HG03103 (cell line): ENCODE measurements at regions not wholly inside any gene's neighbourhood (a gene's known extent, or its start where the extent isn't known, plus 50 kb on each side); places are given as distances from the start of the nearest gene placed in this dataset.

Experiments
- ATAC-seq: cut with Tn5 transposase; IDR thresholded peaks from one replicate; pipeline ENCODE4 v1.9.1; 2021; ENCODE audit warnings: low read depth; ENCODE audit not compliant: unreplicated experiment

DNA sequence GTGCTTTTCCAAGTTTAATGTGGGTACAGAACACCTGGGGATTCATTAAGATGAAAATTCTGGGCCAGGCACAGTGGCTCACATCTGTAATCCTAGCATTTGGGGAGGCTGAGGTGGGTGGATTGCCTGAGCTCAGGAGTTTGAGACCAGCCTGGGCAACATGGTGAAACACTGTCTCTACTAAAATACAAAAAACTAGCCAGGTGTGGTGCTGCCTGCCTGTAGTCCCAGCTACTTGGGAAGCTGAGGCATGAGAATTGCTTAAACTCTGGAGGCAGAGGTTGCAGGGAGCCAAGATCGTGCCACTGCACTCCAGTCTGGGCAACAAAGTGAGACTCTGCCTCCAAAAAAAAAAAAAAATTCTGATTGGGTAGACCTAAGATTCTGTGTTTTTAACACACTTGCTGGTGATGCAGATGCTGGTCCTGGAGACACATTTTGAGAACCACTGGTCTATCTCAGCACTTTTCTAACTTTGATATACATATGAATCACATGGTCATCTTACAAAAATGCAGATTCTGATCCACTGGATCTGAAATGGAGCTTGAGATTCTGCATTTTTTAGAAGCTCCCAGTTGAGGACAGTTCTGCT is 223.8 kb upstream of the SATB1 start:
- no peak for ATAC-seq

DNA sequence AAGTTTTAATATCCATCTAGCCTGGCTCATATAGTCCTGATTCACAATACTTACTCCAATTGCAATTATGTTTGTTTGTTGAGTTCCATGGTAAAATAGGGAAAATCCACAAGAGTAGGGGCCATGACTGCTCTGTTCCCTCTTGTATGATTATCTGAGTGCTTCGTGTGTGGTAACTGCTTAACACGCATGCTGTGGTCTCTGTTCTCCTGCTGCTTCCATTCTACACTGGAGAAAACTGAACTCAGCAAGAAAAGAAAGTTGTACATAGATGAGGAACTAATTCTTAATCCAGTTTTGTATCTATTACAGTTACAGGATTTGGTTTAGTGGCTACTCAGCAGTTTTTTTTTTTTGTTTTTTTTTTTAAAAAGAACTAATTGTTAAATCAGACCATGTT is 223.0 kb upstream of the SATB1 start:
- no peak for ATAC-seq

GRCh38 chr3:18645619-18646018 is 220.5 kb upstream of the SATB1 start:
- no peak for ATAC-seq

GRCh38 chr3:18643281-18643680 is 218.1 kb upstream of the SATB1 start:
- ATAC-seq, result no peak

- no peak for ATAC-seq
Observed at GRCh38 chr3:18641916-18642315, 216.8 kb upstream of the SATB1 start.

- no peak for ATAC-seq
Observed at GRCh38 chr3:18635215-18635614, 210.1 kb upstream of the SATB1 start.

DNA sequence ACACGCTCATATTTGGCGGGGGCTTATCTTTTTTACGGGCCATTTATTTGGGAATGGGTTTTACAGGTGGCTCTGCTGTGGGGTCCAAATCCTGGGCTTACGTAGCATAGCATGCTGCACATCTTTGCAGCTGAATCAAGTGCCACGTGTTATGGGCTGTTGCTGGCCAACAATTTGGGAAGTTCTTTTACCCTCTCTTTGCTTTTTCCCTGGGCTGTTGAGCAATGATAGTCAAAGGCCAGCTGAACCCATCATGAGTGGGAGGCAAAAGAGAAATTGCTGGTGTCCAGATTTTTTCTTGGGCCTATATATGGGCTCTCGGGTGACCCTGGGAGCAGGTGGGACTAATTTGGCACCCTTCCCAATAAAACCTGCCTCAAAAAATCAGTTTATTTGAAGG is 209.3 kb upstream of the SATB1 start:
- no peak for ATAC-seq

DNA sequence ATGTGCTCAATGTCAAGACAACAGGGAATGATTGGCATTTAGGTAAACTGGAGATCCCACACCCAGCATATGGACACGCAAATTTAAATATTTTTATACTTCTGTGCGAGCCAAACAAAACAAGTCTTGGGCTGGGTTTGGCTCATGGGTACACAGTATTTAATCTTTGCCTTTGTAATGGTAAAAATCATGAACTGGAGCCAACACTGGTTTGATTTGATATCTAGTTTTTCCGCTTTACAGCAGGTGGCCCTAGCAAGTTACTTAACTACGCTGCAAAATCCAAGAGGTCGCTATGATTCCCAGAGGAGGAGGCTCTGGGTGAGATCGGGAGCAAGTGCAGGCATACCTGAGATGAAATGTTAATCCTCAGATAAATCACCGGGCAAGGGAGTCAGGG is 207.9 kb upstream of the SATB1 start:
- ATAC-seq, result no peak

DNA sequence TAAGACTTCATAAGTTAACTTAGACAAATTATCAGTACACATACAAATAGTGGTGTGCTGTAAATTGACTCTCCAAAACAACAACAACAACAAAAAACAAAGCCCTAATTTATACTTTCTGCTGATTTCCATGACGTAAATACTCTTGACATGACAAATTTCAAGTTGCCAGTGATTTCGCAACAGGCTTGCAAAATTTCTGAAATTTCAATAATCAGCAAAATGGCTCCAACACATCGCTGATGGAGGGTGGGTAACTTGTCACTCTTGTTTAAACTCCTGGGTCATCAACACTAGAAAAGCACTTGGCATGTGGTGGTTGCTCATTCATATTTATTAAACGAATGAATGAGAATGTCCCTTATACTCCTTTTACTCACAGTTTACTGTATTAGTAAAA is 205.2 kb upstream of the SATB1 start:
- ATAC-seq, result no peak

- no peak for ATAC-seq
Observed at GRCh38 chr3:18625085-18625484, 199.9 kb upstream of the SATB1 start.

- no peak for ATAC-seq
Observed at GRCh38 chr3:18623220-18623619, 198.1 kb upstream of the SATB1 start.

GRCh38 chr3:18618723-18619122 is 193.6 kb upstream of the SATB1 start:
- no peak for ATAC-seq

GRCh38 chr3:18611991-18612390 is 186.9 kb upstream of the SATB1 start:
- ATAC-seq, result no peak

DNA sequence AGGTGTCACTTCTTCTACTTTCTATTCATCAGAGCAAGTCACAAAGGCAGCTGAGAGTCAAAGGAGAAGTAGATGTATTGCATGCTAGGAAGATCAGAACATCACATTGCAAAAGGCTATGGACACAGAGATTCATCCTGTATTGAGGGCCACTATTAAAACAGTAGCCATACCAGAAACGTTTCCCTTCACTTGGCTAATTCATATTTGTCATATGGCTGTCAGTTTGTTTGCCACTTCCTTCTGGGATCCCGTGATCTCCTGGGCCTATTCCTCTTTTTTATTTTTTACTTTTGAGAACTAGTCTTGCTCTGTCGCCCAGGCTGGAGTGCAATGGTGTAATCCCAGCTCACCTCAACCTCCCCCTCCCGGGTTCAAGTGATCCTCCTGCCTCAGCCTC is 184.0 kb upstream of the SATB1 start:
- no peak for ATAC-seq

GRCh38 chr3:18597919-18598318 is 172.8 kb upstream of the SATB1 start:
- no peak for ATAC-seq

DNA sequence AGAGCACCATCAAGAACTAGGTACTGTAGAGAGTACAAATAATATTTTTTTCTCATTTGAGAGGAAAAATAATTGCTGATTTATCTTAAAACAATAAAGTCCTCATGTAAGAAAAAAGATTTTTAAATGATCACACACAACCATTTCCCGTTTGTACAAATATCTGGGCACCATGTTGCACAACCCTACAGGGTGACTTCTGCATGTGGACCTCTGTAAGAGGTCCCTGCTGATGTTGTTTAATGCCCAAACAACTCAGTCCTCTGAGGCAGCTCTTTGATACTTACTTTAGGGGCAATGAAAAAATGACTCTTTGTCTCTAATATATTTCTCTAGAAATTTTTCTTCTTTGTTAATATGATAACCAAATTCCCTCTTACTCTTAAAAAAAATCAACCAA is 168.1 kb upstream of the SATB1 start:
- ATAC-seq, result no peak

- no peak for ATAC-seq
Observed at GRCh38 chr3:18591120-18591519, 166.0 kb upstream of the SATB1 start.

- ATAC-seq, result no peak
Observed at GRCh38 chr3:18586076-18586475, 160.9 kb upstream of the SATB1 start.

DNA sequence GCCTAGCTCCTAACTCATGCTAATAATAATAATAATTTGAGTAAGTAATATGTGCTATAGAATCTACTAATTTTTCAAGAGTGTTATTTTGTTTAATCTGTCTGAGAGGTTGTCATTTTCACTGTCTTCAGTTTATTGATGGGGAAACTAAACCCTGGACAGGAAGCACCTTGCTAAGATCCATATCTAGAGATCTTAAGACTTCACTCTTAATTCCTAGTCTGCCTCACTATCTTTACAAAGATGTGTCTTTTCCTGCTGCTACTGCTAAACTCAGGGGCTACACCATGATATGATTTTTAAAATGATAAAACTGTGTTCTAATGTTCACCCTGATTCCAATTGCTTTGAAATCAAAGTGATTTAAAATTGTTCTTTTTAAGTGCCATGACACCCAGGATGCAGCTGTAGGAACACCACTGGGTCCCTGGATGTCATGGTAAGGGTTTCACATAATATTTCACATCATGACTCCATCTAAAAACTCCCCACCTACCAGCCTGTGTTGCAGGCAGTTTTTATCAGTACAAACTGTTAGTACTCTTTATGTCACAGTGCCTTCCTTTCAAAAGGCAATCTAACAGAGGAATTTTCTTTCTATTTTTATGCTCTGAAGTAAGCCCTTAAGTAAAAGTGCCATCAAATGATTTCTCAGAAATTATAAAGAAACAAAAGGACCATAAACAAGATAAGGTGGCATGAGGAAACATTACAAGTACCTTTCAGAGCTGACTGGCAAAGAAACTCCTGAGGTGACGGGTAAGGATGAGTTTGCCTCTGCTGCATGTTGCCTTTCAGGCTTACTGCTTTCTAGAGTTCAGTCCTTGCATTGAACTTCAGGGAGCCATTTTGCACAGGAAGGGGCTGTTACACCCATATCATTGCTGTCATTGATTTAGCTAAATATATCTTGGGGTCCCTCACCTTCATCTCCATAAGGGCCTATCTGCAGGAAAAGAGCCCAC is 160.1 kb upstream of the SATB1 start:
- no peak for ATAC-seq

DNA sequence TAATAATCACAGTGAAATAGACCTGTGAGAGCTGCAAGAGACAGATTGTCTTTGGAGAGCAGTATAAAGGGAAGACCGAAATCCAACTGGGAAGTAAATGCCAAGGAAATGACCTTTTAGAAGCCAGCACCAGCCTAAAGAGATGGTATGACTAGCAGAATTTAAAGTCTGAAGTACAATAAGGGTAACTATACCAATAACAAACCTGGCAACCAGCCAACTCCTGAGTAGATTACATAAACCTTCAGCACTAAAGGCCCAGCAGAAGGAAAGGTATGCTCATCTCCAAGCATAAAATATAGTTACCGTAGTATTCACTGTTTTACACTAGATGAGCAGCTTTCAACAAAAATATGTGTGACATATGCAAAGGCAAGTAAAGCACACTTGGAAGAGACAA is 155.1 kb upstream of the SATB1 start:
- ATAC-seq, result no peak

DNA sequence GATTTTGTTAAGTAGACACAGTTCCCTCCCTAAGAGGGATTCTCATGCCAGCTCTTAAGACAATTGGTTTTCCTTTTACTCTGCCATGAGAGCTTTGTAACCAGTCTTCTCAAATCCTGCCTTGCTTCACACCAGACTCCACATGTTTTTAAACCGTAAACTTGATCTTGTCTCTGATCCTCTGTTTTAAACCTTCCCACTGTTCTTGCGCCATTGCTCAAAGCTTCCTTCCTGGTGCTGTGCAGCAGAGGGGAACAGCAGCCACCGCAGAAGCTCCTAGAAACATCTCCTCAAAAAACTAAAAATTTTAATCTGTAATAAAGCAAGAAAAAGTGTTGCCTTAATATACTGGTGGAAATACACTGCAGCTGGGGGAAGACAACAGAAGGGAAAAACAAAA is 154.5 kb upstream of the SATB1 start:
- ATAC-seq, result no peak

GRCh38 chr3:18575573-18575972 is 150.4 kb upstream of the SATB1 start:
- ATAC-seq, result no peak
